Activated naive CD4-positive, alpha-beta T cell treated with anti-CD3 and anti-CD28 coated beads, Interleukin-2, amount 50 U/mL, for 72 hours (primary cell): ENCODE measurements at regions not wholly inside any gene's neighbourhood (a gene's known extent, or its start where the extent isn't known, plus 50 kb on each side); places are given as distances from the start of the nearest gene placed in this dataset.
"Not testable (repeated sequence)": the region's sequence is repeated elsewhere in the genome, so short reads cannot be mapped to it uniquely, and the experiment has no call there.

Experiments
- ATAC-seq, 2 donors: fragments of 150-1000 bp; cut with Tn5 transposase; 2 replicates each; pipeline ENCODE4 v1.10.0; 2021; ENCODE audit warnings: mild to moderate bottlenecking in 2 of 2, moderate library complexity in 2 of 2
- DNase-seq, 2 donors: peaks; one replicate each; pipeline ENCODE4 v3.0.0; 2021 to 2022; ENCODE audit warnings: low spot score in 2 of 2
- H3K27ac Mint-ChIP-seq, 2 donors: one replicate each; pipeline ENCODE4 v1.8.0; 2022; ENCODE audit warnings: mild to moderate bottlenecking in 2 of 2, mixed read lengths in 2 of 2
- H3K36me3 Mint-ChIP-seq, 2 donors: one replicate each; pipeline ENCODE4 v1.8.0; 2022; ENCODE audit warnings: mixed read lengths in 2 of 2
- H3K9me3 Mint-ChIP-seq, 2 donors: one replicate each; pipeline ENCODE4 v1.8.0; 2022; ENCODE audit warnings: mixed read lengths in 2 of 2

DNA sequence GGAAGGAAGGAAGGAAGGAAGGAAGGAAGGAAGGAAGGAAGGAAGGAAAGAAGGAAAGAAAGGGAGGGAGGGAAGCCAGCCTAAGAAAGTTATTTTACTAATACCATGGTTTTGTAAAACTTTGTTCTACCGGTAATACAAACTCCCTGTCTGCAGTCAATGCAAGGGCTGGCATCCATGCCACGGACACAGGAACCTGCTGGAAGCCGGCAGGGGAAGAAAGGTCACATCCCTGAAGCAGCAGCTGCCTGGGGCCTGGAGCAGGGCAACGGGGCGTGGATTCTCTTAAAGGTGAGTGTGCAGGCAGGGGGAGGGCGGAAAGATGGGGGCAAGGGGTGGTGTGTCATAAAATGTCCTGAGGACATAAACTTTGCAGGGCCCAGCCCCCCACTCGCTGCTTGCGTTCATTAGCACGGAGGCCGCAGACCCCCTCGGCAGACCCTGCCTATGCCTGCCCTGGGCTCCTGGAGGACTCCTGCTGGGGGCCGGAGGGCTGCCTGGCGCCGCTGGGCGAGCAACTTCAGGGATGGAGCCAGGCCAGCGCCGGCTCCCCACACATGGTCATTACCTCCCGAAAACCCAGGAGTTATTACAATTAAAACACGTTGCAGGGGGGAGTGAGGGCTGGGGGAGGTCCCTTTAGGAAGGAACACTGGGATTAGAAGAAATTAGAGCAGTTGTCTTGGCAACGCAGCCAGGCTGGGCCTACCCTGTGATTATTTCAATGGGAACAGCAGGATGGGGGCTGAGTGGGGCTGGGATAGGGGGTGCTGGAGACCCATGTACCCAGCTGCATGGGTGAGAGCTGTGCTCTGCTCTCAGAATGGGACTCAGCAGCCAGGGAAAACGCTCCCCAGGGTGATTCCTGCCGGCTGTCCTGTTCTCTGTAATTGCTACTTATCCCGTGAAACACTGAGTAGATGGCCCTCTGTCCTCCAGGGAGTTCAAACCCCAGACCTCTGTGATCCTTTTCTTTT lies 257.9 kb downstream of the SOX9 start:
- H3K27ac Mint-ChIP-seq: no peak overlapping the region
- no peak for ATAC-seq

DNA sequence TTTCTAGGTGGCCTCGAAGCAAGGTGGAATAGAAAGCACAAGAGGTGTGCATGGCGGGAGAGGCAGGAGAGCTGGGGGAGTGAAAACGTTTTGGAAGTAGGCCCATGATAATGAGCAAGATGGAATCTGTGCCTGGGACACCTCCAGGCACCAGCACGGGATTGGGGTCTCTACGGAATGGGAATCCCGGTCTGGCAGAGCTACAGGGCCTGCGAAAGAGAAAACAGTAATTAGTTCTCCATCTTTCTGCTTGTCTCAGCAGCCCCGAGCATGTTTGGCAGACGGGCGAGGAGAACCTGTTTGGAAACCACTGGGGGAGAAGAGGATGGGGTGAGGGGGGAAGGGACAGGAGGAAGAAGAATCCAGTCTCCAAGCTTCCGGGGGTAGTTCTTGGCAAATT lies 258.7 kb downstream of the SOX9 start:
- Mint-ChIP-seq H3K9me3 (no peaks in the 10 kb centered on the region), H3K27ac (no peak overlapping the region), H3K36me3 (no peaks in the 10 kb centered on the region)
- DNase-seq (no peak), ATAC-seq (no peak)

More for the DNA sequence above, 257.9 kb downstream of the SOX9 start:
- Mint-ChIP-seq H3K36me3 (no peaks in the 10 kb centered on the region), H3K9me3 (no peaks in the 10 kb centered on the region)
- no peak for DNase-seq

- no peak for ATAC-seq
- Mint-ChIP-seq H3K27ac (no peak overlapping the region), H3K9me3 (no peaks in the 10 kb centered on the region), H3K36me3 (no peaks in the 10 kb centered on the region)
- no peak for DNase-seq
Observed at GRCh38 chr17:72380120-72380519, 259.3 kb downstream of the SOX9 start.

DNA sequence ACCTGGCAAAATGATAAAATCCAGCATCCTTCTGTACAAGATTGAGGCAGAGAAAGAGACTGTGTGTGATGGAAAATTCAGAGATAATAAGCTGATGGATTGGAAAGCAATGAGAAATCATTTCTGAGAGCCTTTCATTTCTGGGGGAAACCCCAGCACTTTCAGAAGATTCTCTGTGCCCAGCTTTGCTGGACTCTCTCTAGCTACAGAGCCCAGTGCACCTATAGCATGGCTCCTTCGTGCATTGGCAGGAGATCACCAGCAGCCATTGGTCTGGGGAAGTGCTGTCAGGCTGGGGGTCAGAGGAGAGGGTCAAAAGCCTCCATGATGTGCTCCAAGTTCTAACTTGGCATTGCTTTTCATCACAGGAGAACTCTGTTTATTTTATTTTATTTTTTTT lies 259.9 kb downstream of the SOX9 start:
- Mint-ChIP-seq H3K27ac (no peak overlapping the region), H3K36me3 (no peaks in the 10 kb centered on the region), H3K9me3 (no peaks in the 10 kb centered on the region)
- ATAC-seq (no peak), DNase-seq (no peak)

- no peaks in the 10 kb centered on the region for H3K9me3 Mint-ChIP-seq
- no peaks in the 10 kb centered on the region for H3K36me3 Mint-ChIP-seq
- ATAC-seq (no peak), DNase-seq (no peak)
- no peak overlapping the region for H3K27ac Mint-ChIP-seq
Observed at GRCh38 chr17:72381597-72382397, 261.0 kb downstream of the SOX9 start.

GRCh38 chr17:72382971-72383722 lies 262.3 kb downstream of the SOX9 start:
- ATAC-seq: no peak
- H3K36me3 Mint-ChIP-seq: no peaks in the 10 kb centered on the region
- no peak for DNase-seq
- H3K9me3 Mint-ChIP-seq: no peaks in the 10 kb centered on the region
- H3K27ac Mint-ChIP-seq: no peak overlapping the region

- H3K27ac Mint-ChIP-seq: no peak overlapping the region
- no peaks in the 10 kb centered on the region for H3K36me3 Mint-ChIP-seq
- ATAC-seq: no peak
Observed at GRCh38 chr17:72385475-72385874, 264.7 kb downstream of the SOX9 start.

DNA sequence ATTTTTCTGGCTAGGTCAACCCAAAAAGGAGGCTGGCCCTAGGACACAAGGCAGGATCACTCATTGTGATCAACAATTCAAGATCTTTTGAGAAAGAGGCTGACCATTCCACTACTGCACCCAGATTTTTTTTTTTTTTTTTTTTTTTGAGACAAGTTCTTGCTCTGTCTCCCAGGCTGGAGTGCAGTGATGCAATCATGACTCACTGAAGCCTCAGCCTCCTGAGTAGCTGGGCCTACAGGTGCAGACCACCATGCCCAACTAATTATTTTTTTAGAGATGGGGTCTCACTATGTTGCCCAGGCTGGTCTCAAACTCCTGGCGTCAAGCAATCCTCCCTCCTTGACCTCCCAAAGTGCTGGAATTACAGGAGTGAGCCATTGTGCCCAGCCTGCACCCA lies 265.4 kb downstream of the SOX9 start:
- H3K9me3 Mint-ChIP-seq, H3K36me3 Mint-ChIP-seq, ATAC-seq, H3K27ac Mint-ChIP-seq, DNase-seq: not testable (repeated sequence)

More at GRCh38 chr17:72385475-72385874, 264.7 kb downstream of the SOX9 start:
- no peaks in the 10 kb centered on the region for H3K9me3 Mint-ChIP-seq
- no peak for DNase-seq

DNA sequence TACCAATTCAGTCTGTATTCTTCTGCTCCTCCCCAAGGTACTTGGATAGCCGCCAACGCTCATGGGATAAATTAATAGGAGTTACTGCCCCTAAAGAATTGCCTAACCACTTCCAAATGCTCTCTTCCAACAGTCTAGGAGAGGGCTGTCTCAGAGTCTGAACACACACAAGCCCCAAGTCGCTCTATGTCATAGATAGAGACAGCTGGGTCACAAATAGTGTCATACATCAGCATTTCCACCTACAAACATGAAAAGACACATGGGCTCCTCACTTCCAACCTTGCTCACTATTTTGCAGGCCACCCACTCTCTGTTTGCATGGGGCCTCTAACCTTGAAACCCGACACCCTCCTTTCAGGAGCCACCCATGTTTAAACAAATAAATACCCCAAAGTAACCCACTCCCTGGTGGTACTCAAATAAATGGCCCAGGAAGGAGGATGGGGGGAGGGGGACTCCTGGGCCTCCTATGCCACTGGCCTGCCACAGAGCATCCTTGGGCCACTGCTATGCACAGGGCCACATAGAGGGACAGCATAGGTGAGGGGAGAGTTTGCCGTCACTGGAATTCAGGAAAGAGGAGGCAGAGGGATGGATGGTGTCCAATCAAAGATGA lies 265.9 kb downstream of the SOX9 start:
- H3K9me3 Mint-ChIP-seq: no peaks in the 10 kb centered on the region
- no peak for ATAC-seq
- DNase-seq: no peak
- no peak overlapping the region for H3K27ac Mint-ChIP-seq
- H3K36me3 Mint-ChIP-seq: no peaks in the 10 kb centered on the region

DNA sequence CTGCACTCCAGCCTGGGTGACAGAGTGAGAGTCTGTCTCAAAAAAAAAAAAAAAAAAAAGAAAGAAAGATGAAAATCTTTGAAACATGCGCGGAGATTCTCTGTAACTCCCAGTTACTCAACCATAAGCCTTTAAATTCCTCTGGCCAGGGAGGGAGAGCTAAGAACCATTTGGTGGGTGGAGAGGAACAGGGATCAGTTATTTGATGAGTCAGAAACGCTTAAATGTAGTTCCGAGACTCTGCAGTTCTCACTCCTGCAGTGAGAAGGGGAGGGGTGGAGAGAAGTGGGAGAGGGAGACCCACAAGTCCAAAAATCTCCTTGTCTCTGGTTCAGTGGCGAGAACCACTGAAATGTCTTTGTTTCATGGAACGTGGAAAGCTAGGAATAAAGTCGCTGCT lies 266.7 kb downstream of the SOX9 start:
- H3K36me3 Mint-ChIP-seq: no peaks in the 10 kb centered on the region
- ATAC-seq (no peak), DNase-seq (no peak)
- H3K27ac Mint-ChIP-seq: no peak overlapping the region
- H3K9me3 Mint-ChIP-seq: no peaks in the 10 kb centered on the region

- ATAC-seq (no peak), DNase-seq (no peak)
- Mint-ChIP-seq H3K9me3 (no peaks in the 10 kb centered on the region), H3K36me3 (no peaks in the 10 kb centered on the region), H3K27ac (no peak overlapping the region)
Observed at GRCh38 chr17:72387969-72388368, 267.1 kb downstream of the SOX9 start.

GRCh38 chr17:72388765-72389473 lies 268.1 kb downstream of the SOX9 start:
- DNase-seq (no peak), ATAC-seq (no peak)
- no peaks in the 10 kb centered on the region for H3K9me3 Mint-ChIP-seq
- no peak overlapping the region for H3K27ac Mint-ChIP-seq
- H3K36me3 Mint-ChIP-seq: no peaks in the 10 kb centered on the region

GRCh38 chr17:72390675-72391508 lies 270.1 kb downstream of the SOX9 start:
- DNase-seq: no peak
- Mint-ChIP-seq H3K27ac (no peak overlapping the region), H3K36me3 (no peaks in the 10 kb centered on the region), H3K9me3 (no peaks in the 10 kb centered on the region)
- no peak for ATAC-seq

GRCh38 chr17:72392056-72393010 lies 271.5 kb downstream of the SOX9 start:
- ATAC-seq: no peak
- no peak for DNase-seq
- Mint-ChIP-seq H3K27ac (no peak overlapping the region), H3K36me3 (no peaks in the 10 kb centered on the region), H3K9me3 (no peaks in the 10 kb centered on the region)
